Left kidney (tissue), 1 donor: ENCODE measurements at regions not wholly inside any gene's neighbourhood (a gene's known extent, or its start where the extent isn't known, plus 50 kb on each side); places are given as distances from the start of the nearest gene placed in this dataset.
"Not testable (repeated sequence)": the region's sequence is repeated elsewhere in the genome, so short reads cannot be mapped to it uniquely, and the experiment has no call there.

Experiments
- DNase-seq: peaks from one replicate; pipeline ENCODE4 v3.0.0-alpha.2; 2013

GRCh38 chr9:79390077-79390698, 181.6 kb upstream of the TLE4 start:
- DNase-seq, result no peak

- no peak for DNase-seq
Measured at GRCh38 chr9:79390781-79391770, 180.7 kb upstream of the TLE4 start.

GRCh38 chr9:79395228-79395627, 176.5 kb upstream of the TLE4 start:
- no peak for DNase-seq

- no peak for DNase-seq
Measured at GRCh38 chr9:79395755-79396154, 176.0 kb upstream of the TLE4 start.

GRCh38 chr9:79396168-79396567, 175.6 kb upstream of the TLE4 start:
- DNase-seq, result no peak

GRCh38 chr9:79403495-79403894, 168.3 kb upstream of the TLE4 start:
- no peak for DNase-seq

GRCh38 chr9:79408200-79408599, 163.6 kb upstream of the TLE4 start:
- no peak for DNase-seq

- DNase-seq, result no peak
Measured at GRCh38 chr9:79408617-79409016, 163.1 kb upstream of the TLE4 start.

GRCh38 chr9:79409182-79409823, 162.5 kb upstream of the TLE4 start:
- DNase-seq, result no peak

GRCh38 chr9:79425840-79426239, 145.9 kb upstream of the TLE4 start:
- DNase-seq, result no peak

- no peak for DNase-seq
Measured at GRCh38 chr9:79428422-79428821, 143.3 kb upstream of the TLE4 start.

- no peak for DNase-seq
Measured at GRCh38 chr9:79430619-79431018, 141.1 kb upstream of the TLE4 start.

GRCh38 chr9:79431019-79431679, 140.6 kb upstream of the TLE4 start:
- DNase-seq, result peak; percentile 4

GRCh38 chr9:79432485-79432884, 139.3 kb upstream of the TLE4 start:
- no peak for DNase-seq

- DNase-seq, result no peak
Measured at GRCh38 chr9:79433703-79434102, 138.1 kb upstream of the TLE4 start.

GRCh38 chr9:79439221-79439620, 132.5 kb upstream of the TLE4 start:
- DNase-seq, result not testable (repeated sequence)

GRCh38 chr9:79446523-79447307, 125.0 kb upstream of the TLE4 start:
- no peak for DNase-seq

- no peak for DNase-seq
Measured at GRCh38 chr9:79447308-79447605, 124.5 kb upstream of the TLE4 start.

- DNase-seq, result peak; percentile 40
Measured at GRCh38 chr9:79447762-79448161, 124.0 kb upstream of the TLE4 start.

- no peak for DNase-seq
Measured at GRCh38 chr9:79452265-79452664, 119.5 kb upstream of the TLE4 start.

GRCh38 chr9:79461712-79462111, 110.1 kb upstream of the TLE4 start:
- DNase-seq, result no peak

- no peak for DNase-seq
Measured at GRCh38 chr9:79465156-79465555, 106.6 kb upstream of the TLE4 start.
